ENCODE measurements at regions not wholly inside any gene's neighbourhood (a gene's known extent, or its start where the extent isn't known, plus 50 kb on each side); places are given as distances from the start of the nearest gene placed in this dataset.

GRCh38 chr3:159127021-159127392, 325.2 kb downstream of the MFSD1 start:
- H3K27me3 Mint-ChIP-seq (ENCODE audit: low read depth), result no peaks in the 10 kb centered on the region
- peaks cover 0 to 2% of the 10 kb centered on the region in 2 donors for H3K9me3 Mint-ChIP-seq
- no peaks in the 10 kb centered on the region for H3K36me3 Mint-ChIP-seq (ENCODE audit: insufficient read depth in 2 of 2)
- ATAC-seq (replicated peaks in 1 of 2) (no peak), DNase-seq (no peak)
- H3K4me1 Mint-ChIP-seq (ENCODE audit: low read depth), result no peaks in the 10 kb centered on the region
- H3K4me3 Mint-ChIP-seq, result no peak overlapping the region
- H3K27ac Mint-ChIP-seq, result no peak overlapping the region

DNA sequence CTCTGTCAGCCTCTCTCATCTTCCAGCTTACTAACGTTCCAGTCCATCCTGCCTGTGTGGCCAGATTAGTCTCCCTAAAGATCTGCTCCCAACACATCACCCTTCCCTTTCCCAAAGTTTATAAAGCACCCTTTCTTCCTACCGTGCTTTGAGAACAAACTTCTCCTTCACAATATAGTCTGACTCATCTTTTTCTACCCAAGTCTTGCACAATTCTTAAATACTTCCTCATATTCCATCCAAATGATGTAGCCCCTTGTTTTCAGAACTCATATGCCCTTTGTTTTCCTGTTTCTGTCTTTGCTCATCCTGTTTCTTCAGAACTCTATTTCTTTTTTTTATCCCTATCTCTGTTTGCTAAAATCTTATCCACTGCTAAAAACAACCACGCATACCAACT, 326.8 kb downstream of the MFSD1 start:
- H3K4me3 Mint-ChIP-seq, result no peak overlapping the region
- no peaks in the 10 kb centered on the region for H3K4me1 Mint-ChIP-seq (ENCODE audit: low read depth)
- DNase-seq (no peak), ATAC-seq (replicated peaks in 1 of 2) (no peak)
- H3K27ac Mint-ChIP-seq, result no peak overlapping the region
- H3K36me3 Mint-ChIP-seq (ENCODE audit: insufficient read depth in 2 of 2), result no peaks in the 10 kb centered on the region
- no peaks in the 10 kb centered on the region for H3K27me3 Mint-ChIP-seq (ENCODE audit: low read depth)
- peaks cover 0 to 2% of the 10 kb centered on the region in 2 donors for H3K9me3 Mint-ChIP-seq

GRCh38 chr3:159130108-159130507, 328.3 kb downstream of the MFSD1 start:
- ATAC-seq (replicated peaks in 1 of 2) (no peak), DNase-seq (no peak)
- no peak overlapping the region for H3K27ac Mint-ChIP-seq
- H3K36me3 Mint-ChIP-seq (ENCODE audit: insufficient read depth in 2 of 2), result no peaks in the 10 kb centered on the region
- no peak overlapping the region for H3K4me3 Mint-ChIP-seq
- no peaks in the 10 kb centered on the region for H3K27me3 Mint-ChIP-seq (ENCODE audit: low read depth)
- H3K4me1 Mint-ChIP-seq (ENCODE audit: low read depth), result no peaks in the 10 kb centered on the region
- H3K9me3 Mint-ChIP-seq, result no peaks in the 10 kb centered on the region

DNA sequence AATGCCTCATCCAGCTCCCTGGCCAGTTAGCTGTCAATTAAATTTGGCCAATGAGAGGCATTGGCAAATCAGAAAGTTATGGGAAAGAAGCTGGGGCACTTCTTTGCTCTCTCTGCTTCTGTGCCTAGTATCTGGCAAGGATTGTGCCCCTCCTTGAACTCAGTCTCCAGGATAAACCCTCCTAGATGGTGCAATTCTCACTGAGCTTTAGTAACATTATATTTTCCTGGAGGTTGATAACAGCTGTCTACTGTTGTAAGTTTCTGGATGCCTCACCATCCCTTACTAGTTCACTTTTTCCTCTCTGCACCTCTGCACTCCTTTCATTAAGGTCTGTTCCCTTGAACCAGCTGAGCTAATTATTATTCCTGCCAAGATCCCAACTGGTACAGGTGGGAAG, 329.5 kb downstream of the MFSD1 start:
- DNase-seq (no peak), ATAC-seq (replicated peaks in 1 of 2) (no peak)
- Mint-ChIP-seq H3K27ac (no peak overlapping the region), H3K9me3 (no peaks in the 10 kb centered on the region), H3K36me3 (ENCODE audit: insufficient read depth in 2 of 2) (no peaks in the 10 kb centered on the region), H3K4me1 (ENCODE audit: low read depth) (no peaks in the 10 kb centered on the region), H3K4me3 (no peak overlapping the region), H3K27me3 (ENCODE audit: low read depth) (no peaks in the 10 kb centered on the region)

DNA sequence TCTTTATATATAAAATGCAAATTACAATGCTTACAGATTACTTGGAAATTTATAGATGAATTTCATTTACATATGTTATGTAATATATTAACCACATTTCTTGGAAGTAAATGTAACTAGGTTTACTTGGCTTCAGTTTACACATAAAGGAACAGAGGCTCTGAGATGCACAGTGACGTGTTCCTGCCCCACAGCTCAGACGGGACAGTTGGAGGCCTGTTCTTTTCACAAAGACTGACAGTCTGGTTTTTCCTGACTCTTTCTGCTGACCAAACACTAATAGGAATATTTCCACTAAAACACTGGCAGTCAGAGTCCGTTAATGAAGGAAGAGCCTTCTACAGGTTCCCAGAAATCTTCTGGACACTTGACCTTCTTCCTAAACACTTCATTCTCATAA, 336.1 kb downstream of the MFSD1 start:
- Mint-ChIP-seq H3K27me3 (ENCODE audit: low read depth) (no peaks in the 10 kb centered on the region), H3K4me3 (no peak overlapping the region), H3K27ac (no peak overlapping the region), H3K9me3 (no peaks in the 10 kb centered on the region), H3K36me3 (ENCODE audit: insufficient read depth in 2 of 2) (no peaks in the 10 kb centered on the region), H3K4me1 (ENCODE audit: low read depth) (no peaks in the 10 kb centered on the region)
- ATAC-seq (replicated peaks in 1 of 2) (no peak), DNase-seq (no peak)

DNA sequence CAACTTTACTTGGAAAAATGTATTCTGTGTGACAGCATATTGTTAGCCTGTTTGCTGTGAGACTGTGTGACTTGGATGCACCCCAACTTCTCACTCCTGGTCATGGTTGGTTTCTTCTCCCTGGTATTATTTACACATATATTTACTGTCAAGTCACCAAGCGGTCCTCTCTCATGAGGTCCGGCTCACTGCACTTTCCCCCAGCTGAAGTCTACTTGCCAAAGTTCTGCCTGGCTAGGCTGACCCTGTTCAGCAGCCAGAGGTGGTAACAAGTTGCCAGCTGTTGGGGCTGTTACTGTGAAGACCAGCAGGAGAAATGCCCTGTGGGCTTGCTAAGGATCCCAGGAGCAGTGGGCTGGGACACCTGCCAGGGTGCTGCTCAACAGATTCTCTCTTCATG, 337.5 kb downstream of the MFSD1 start:
- Mint-ChIP-seq H3K27me3 (ENCODE audit: low read depth) (no peaks in the 10 kb centered on the region), H3K4me3 (no peak overlapping the region), H3K36me3 (ENCODE audit: insufficient read depth in 2 of 2) (no peaks in the 10 kb centered on the region), H3K27ac (no peak overlapping the region), H3K9me3 (no peaks in the 10 kb centered on the region), H3K4me1 (ENCODE audit: low read depth) (no peaks in the 10 kb centered on the region)
- ATAC-seq (replicated peaks in 1 of 2) (no peak), DNase-seq (no peak)

DNA sequence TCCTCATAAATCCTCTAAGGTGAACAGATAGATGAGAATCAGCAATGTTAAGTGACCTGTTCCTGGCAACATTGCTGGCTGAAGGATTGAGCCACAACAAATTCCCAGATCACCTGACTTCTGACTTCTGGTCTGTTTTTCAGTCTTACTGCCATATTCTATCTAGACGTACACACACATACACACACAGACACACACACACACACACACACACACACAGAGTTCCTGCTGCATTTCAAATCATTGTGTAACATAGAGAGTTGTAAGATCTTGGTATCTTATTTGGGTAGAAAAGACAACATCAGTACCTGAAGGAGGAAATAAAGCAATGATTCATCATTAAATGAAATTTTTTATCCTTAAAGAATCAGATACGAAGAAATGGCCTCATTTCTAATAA, 342.6 kb downstream of the MFSD1 start:
- ATAC-seq (replicated peaks in 1 of 2) (no peak), DNase-seq (no peak)
- no peak overlapping the region for H3K27ac Mint-ChIP-seq
- H3K4me3 Mint-ChIP-seq, result no peak overlapping the region
- H3K27me3 Mint-ChIP-seq (ENCODE audit: low read depth), result no peaks in the 10 kb centered on the region
- H3K36me3 Mint-ChIP-seq (ENCODE audit: insufficient read depth in 2 of 2), result no peaks in the 10 kb centered on the region
- no peaks in the 10 kb centered on the region for H3K4me1 Mint-ChIP-seq (ENCODE audit: low read depth)
- H3K9me3 Mint-ChIP-seq, result peaks cover 0 to 5% of the 10 kb centered on the region in 2 donors

DNA sequence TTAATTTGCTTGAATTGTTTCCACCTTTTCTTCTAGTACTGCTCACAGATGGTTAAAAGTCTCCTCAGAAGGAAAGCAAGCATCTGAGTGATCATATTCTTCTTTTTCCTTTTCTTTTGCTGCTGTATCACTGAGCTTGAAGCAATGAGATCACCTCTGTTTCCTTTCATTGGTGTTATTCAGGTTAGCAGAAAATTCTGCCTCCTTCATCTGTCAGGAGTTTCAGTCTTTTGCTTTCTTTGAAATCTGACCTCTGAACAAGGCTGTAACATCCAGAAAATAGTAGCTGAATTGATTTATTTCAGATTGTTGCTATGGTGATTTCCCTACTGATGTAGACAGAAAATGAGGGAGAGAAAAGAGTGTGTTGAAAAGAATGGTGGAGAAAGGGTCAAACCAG, 343.0 kb downstream of the MFSD1 start:
- ATAC-seq (replicated peaks in 1 of 2) (no peak), DNase-seq (no peak)
- no peak overlapping the region for H3K27ac Mint-ChIP-seq
- H3K36me3 Mint-ChIP-seq (ENCODE audit: insufficient read depth in 2 of 2), result no peaks in the 10 kb centered on the region
- H3K4me3 Mint-ChIP-seq, result no peak overlapping the region
- H3K4me1 Mint-ChIP-seq (ENCODE audit: low read depth), result no peaks in the 10 kb centered on the region
- peaks cover 0 to 5% of the 10 kb centered on the region in 2 donors for H3K9me3 Mint-ChIP-seq
- H3K27me3 Mint-ChIP-seq (ENCODE audit: low read depth), result no peaks in the 10 kb centered on the region

DNA sequence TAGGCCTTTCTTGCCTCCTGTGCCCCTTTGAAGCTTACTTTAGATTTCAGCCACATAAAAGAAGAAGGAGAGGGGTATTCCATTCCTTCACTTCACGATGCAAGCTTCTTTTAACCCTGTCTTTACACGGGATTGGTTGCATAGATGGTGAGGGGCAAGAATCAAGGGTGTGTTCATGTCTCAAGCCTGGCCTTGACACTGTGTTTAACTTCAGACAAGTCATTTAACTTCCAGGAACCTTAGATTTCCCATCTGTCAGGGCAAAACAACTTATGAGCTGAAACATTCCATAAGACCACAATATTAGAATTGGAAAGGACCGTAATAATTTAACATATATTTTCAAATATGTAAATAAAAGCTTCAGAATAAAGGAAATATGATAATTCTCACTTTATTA, 344.5 kb downstream of the MFSD1 start:
- Mint-ChIP-seq H3K4me1 (ENCODE audit: low read depth) (no peaks in the 10 kb centered on the region), H3K36me3 (ENCODE audit: insufficient read depth in 2 of 2) (no peaks in the 10 kb centered on the region), H3K27ac (no peak overlapping the region), H3K27me3 (ENCODE audit: low read depth) (no peaks in the 10 kb centered on the region), H3K4me3 (no peak overlapping the region), H3K9me3 (peaks cover 0 to 5% of the 10 kb centered on the region in 2 donors)
- DNase-seq, result no peak
- no peak for ATAC-seq (replicated peaks in 1 of 2)

DNA sequence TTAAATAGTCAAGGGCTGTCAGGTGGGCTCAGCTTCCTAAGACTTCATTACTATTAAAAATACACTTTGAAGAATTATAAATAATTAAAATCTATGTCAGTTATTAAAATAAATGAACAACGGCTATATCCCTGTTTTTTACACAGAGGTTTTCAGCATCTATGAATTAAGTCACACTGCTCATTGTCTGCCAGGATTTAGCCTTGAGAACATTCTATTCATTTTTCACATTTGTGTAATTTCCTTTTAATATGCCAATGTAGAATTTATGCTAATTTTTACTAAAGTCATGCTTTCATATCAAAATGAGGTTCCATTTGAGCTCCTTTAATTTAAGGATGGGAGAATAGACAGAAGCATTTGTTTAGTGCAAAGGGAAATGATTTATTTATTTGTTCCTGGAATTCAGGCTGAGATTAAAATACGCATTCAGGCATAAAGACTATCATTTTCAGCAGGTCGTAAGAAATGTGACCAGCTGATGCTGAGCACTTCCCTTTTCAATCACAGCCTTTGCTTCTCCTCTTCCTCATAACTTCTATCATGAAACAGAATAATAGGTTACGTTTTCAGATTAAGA, 345.1 kb downstream of the MFSD1 start:
- Mint-ChIP-seq H3K4me3 (no peak overlapping the region), H3K9me3 (peaks cover 0 to 5% of the 10 kb centered on the region in 2 donors), H3K27me3 (ENCODE audit: low read depth) (no peaks in the 10 kb centered on the region), H3K36me3 (ENCODE audit: insufficient read depth in 2 of 2) (no peaks in the 10 kb centered on the region), H3K4me1 (ENCODE audit: low read depth) (no peaks in the 10 kb centered on the region), H3K27ac (no peak overlapping the region)
- ATAC-seq (replicated peaks in 1 of 2) (no peak), DNase-seq (no peak)

DNA sequence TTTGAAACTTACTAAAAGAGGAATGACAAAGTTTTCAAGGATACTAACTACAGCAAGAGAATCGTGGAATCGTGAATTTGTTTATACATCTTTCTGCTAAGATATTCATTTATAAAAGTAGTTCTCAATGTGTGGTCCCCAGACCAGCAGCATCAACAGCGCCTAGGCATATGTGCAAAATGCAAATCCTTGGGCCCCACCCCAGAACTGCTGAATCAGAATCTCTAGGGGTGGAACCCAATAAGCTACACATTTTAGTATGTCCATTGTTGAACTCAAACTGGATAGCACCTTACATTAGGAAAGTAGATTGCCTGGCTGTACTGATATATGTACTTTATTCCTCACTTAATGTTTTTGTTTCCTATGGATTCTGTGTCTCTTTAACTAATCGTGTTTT, 346.0 kb downstream of the MFSD1 start:
- Mint-ChIP-seq H3K27ac (no peak overlapping the region), H3K4me3 (no peak overlapping the region), H3K9me3 (peaks cover 0 to 5% of the 10 kb centered on the region in 2 donors), H3K36me3 (ENCODE audit: insufficient read depth in 2 of 2) (no peaks in the 10 kb centered on the region), H3K4me1 (ENCODE audit: low read depth) (no peaks in the 10 kb centered on the region), H3K27me3 (ENCODE audit: low read depth) (no peaks in the 10 kb centered on the region)
- no peak for DNase-seq
- ATAC-seq (replicated peaks in 1 of 2), result no peak

GRCh38 chr3:159148466-159148865, 346.6 kb downstream of the MFSD1 start:
- no peak overlapping the region for H3K4me3 Mint-ChIP-seq
- DNase-seq, result no peak
- H3K9me3 Mint-ChIP-seq, result peaks cover 0 to 5% of the 10 kb centered on the region in 2 donors
- no peak for ATAC-seq (replicated peaks in 1 of 2)
- H3K4me1 Mint-ChIP-seq (ENCODE audit: low read depth), result no peaks in the 10 kb centered on the region
- no peaks in the 10 kb centered on the region for H3K36me3 Mint-ChIP-seq (ENCODE audit: insufficient read depth in 2 of 2)
- H3K27ac Mint-ChIP-seq, result no peak overlapping the region
- no peaks in the 10 kb centered on the region for H3K27me3 Mint-ChIP-seq (ENCODE audit: low read depth)

- no peak overlapping the region for H3K27ac Mint-ChIP-seq
- ATAC-seq (replicated peaks in 1 of 2), result no peak
- H3K27me3 Mint-ChIP-seq (ENCODE audit: low read depth), result no peaks in the 10 kb centered on the region
- no peaks in the 10 kb centered on the region for H3K4me1 Mint-ChIP-seq (ENCODE audit: low read depth)
- no peaks in the 10 kb centered on the region for H3K36me3 Mint-ChIP-seq (ENCODE audit: insufficient read depth in 2 of 2)
- peaks cover 0 to 6% of the 10 kb centered on the region in 2 donors for H3K9me3 Mint-ChIP-seq
- no peak for DNase-seq
- H3K4me3 Mint-ChIP-seq, result no peak overlapping the region
Measured at GRCh38 chr3:159149131-159149530, 347.3 kb downstream of the MFSD1 start.

GRCh38 chr3:159149633-159150032, 347.8 kb downstream of the MFSD1 start:
- peaks cover 0 to 6% of the 10 kb centered on the region in 2 donors for H3K9me3 Mint-ChIP-seq
- no peaks in the 10 kb centered on the region for H3K4me1 Mint-ChIP-seq (ENCODE audit: low read depth)
- ATAC-seq (replicated peaks in 1 of 2) (no peak), DNase-seq (no peak)
- no peaks in the 10 kb centered on the region for H3K27me3 Mint-ChIP-seq (ENCODE audit: low read depth)
- H3K4me3 Mint-ChIP-seq, result no peak overlapping the region
- H3K36me3 Mint-ChIP-seq (ENCODE audit: insufficient read depth in 2 of 2), result no peaks in the 10 kb centered on the region
- H3K27ac Mint-ChIP-seq, result no peak overlapping the region

All from activated T-cell treated with anti-CD3 and anti-CD28 coated beads, Interleukin-2, amount 50 U/mL, for 72 hours (primary cell).